ENCODE measurements at regions not wholly inside any gene's neighbourhood (a gene's known extent, or its start where the extent isn't known, plus 50 kb on each side); places are given as distances from the start of the nearest gene placed in this dataset.

- TF ChIP-seq ZNF219 (CRISPR knock-in tag; IDR thresholded peaks at IDR 0.05; ENCODE audit: borderline replicate concordance): no peak
- no peak for TF ChIP-seq USF2 (CRISPR knock-in tag; IDR thresholded peaks at IDR 0.05)
- TF ChIP-seq RORB (CRISPR knock-in tag; IDR thresholded peaks at IDR 0.05): no peak
- TF ChIP-seq CREM (CRISPR knock-in tag; IDR thresholded peaks at IDR 0.05): no peak
- TF ChIP-seq IRF2 (CRISPR knock-in tag; IDR thresholded peaks at IDR 0.05; ENCODE audit: borderline replicate concordance, low read depth): no peak
- no peak for TF ChIP-seq ZNF281 (CRISPR knock-in tag; IDR thresholded peaks at IDR 0.05)
- no peak for TF ChIP-seq ZNF532 (CRISPR knock-in tag; IDR thresholded peaks at IDR 0.05; ENCODE audit: borderline replicate concordance)
- no peak for TF ChIP-seq FOXP1 (CRISPR knock-in tag; IDR thresholded peaks at IDR 0.05; ENCODE audit: borderline replicate concordance)
- TF ChIP-seq SP1 (CRISPR knock-in tag; conservative IDR thresholded peaks at IDR 0.05): no peak
- no peak for TF ChIP-seq FOXK1 (CRISPR knock-in tag; IDR thresholded peaks at IDR 0.05)
- TF ChIP-seq ATF6 (CRISPR knock-in tag; IDR thresholded peaks at IDR 0.05): no peak
- TF ChIP-seq ERG (CRISPR knock-in tag; IDR thresholded peaks at IDR 0.05): no peak
- TF ChIP-seq ZNF232 (CRISPR knock-in tag; IDR thresholded peaks at IDR 0.05): no peak
- no peak for TF ChIP-seq ZSCAN18 (CRISPR knock-in tag; IDR thresholded peaks at IDR 0.05)
- TF ChIP-seq ATF3 (CRISPR knock-in tag; conservative IDR thresholded peaks at IDR 0.05): no peak
- Mint-ChIP-seq H3K4me3 (no peak overlapping the region), H3K4me1 (0 out of 2 replicates have a peak, but pooled peaks cover 3% of the 10 kb centered on the region), H3K27me3 (ENCODE audit: low read depth) (no peaks in the 10 kb centered on the region), H3K36me3 (no peaks in the 10 kb centered on the region), H3K27ac (no peak overlapping the region), H3K9me3 (no peaks in the 10 kb centered on the region)
- CTCF ChIA-PET: no interaction called here
- ATAC-seq (no peak), DNase-seq (ENCODE audit: low spot score) (no peak)
- POLR2A ChIA-PET: no interaction called here
These were observed 346.8 kb upstream of the GOLIM4 start for GRCh38 chr3:168442502-168442901.
